NCI-H526 treated with DMSO at 0.1 percent for 48 hours (cell line): ENCODE measurements at regions not wholly inside any gene's neighbourhood (a gene's known extent, or its start where the extent isn't known, plus 50 kb on each side); places are given as distances from the start of the nearest gene placed in this dataset.

Experiments used
- DNase-seq: peaks from one replicate; lab custom pipeline; 2025; lab: John Stamatoyannopoulos, UW

GRCh38 chr4:60020389-60020788, 1179.7 kb upstream of the ADGRL3 start:
- DNase-seq, result no peak

GRCh38 chr4:60033826-60034225, 1166.3 kb upstream of the ADGRL3 start:
- no peak for DNase-seq

- DNase-seq, result no peak
Observed at GRCh38 chr4:60034361-60034760, 1165.8 kb upstream of the ADGRL3 start.

- DNase-seq, result no peak
Observed at GRCh38 chr4:60039908-60040307, 1160.2 kb upstream of the ADGRL3 start.

- no peak for DNase-seq
Observed at GRCh38 chr4:60042231-60042652, 1157.9 kb upstream of the ADGRL3 start.

- DNase-seq, result no peak
Observed at GRCh38 chr4:60042941-60043340, 1157.2 kb upstream of the ADGRL3 start.

- DNase-seq, result no peak
Observed at GRCh38 chr4:60078984-60079383, 1121.1 kb upstream of the ADGRL3 start.

GRCh38 chr4:60081839-60082238, 1118.3 kb upstream of the ADGRL3 start:
- no peak for DNase-seq

- no peak for DNase-seq
Observed at GRCh38 chr4:60088807-60089486, 1111.2 kb upstream of the ADGRL3 start.

GRCh38 chr4:60089546-60090273, 1110.4 kb upstream of the ADGRL3 start:
- no peak for DNase-seq

GRCh38 chr4:60096676-60097075, 1103.5 kb upstream of the ADGRL3 start:
- no peak for DNase-seq

- no peak for DNase-seq
Observed at GRCh38 chr4:60116592-60116991, 1083.5 kb upstream of the ADGRL3 start.

GRCh38 chr4:60117726-60118323, 1082.3 kb upstream of the ADGRL3 start:
- DNase-seq, result no peak

GRCh38 chr4:60122820-60123219, 1077.3 kb upstream of the ADGRL3 start:
- no peak for DNase-seq

- no peak for DNase-seq
Observed at GRCh38 chr4:60128888-60129287, 1071.2 kb upstream of the ADGRL3 start.

GRCh38 chr4:60129740-60130139, 1070.4 kb upstream of the ADGRL3 start:
- DNase-seq, result no peak

GRCh38 chr4:60133375-60133774, 1066.8 kb upstream of the ADGRL3 start:
- DNase-seq, result no peak

- no peak for DNase-seq
Observed at GRCh38 chr4:60134099-60134498, 1066.0 kb upstream of the ADGRL3 start.

GRCh38 chr4:60155088-60155487, 1045.0 kb upstream of the ADGRL3 start:
- no peak for DNase-seq

GRCh38 chr4:60173103-60173502, 1027.0 kb upstream of the ADGRL3 start:
- DNase-seq, result no peak

GRCh38 chr4:60173718-60174117, 1026.4 kb upstream of the ADGRL3 start:
- no peak for DNase-seq

GRCh38 chr4:60175241-60175640, 1024.9 kb upstream of the ADGRL3 start:
- DNase-seq, result no peak

GRCh38 chr4:60187428-60187827, 1012.7 kb upstream of the ADGRL3 start:
- DNase-seq, result no peak
